Tibial nerve (tissue), 4 donors: ENCODE measurements at regions not wholly inside any gene's neighbourhood (a gene's known extent, or its start where the extent isn't known, plus 50 kb on each side); places are given as distances from the start of the nearest gene placed in this dataset.

Experiments
- CTCF ChIP-seq, 5 experiments: fragments of 200-600 bp in 3 of 5; fragments of 450-650 bp in 2 of 5; sonication (generic) in 3 of 5; IDR thresholded peaks; one replicate each; pipeline ENCODE4 v1.5.1; 2016 to 2019; ENCODE audit warnings: antibody characterized with exemption in 5 of 5, mild to moderate bottlenecking in 3 of 5, moderate library complexity in 2 of 5
- EP300 ChIP-seq, 2 donors: sonication (generic); formaldehyde crosslinking; IDR thresholded peaks; one replicate each; pipeline ENCODE4 v1.6.1; 2017; ENCODE audit warnings: antibody characterized with exemption in 2 of 2, mild to moderate bottlenecking in 1 of 2
- POLR2A ChIP-seq, 2 donors: fragments of 450-650 bp; IDR thresholded peaks; one replicate each; pipeline ENCODE4 v1.6.1; 2017; ENCODE audit warnings: antibody characterized with exemption in 2 of 2, mild to moderate bottlenecking in 2 of 2, moderate library complexity in 2 of 2

- TF ChIP-seq CTCF (IDR thresholded peaks at IDR 0.05), result no peak
- no peak for TF ChIP-seq POLR2A (IDR thresholded peaks at IDR 0.05)
- TF ChIP-seq EP300 (IDR thresholded peaks at IDR 0.05), result no peak
These were observed 59.8 kb upstream of the CPLX2 start for GRCh38 chr5:175811589-175811988.
